ENCODE measurements at regions not wholly inside any gene's neighbourhood (a gene's known extent, or its start where the extent isn't known, plus 50 kb on each side); places are given as distances from the start of the nearest gene placed in this dataset.
A peak's percentile ranks its signal among the peaks of the same experiment; 100 is the strongest.

DNA sequence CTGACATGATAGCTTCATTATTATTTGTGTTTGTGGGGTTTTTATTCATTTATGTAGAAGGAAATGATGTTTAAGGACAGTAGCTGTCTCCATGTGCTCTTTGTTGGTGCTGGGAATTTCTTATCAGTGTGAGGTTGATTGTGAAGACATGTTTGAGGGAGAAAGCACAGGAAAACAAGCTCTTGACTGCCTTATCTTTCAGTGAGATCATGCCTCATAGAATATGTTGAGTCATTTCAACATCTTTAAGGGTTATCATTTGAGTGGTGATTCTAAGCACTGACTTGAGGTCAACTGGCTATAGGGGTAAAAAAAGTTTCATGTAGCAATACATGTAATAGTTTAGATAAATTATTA is 405.1 kb upstream of the ADAMTS5 start:
- H3K27ac ChIP-seq = no peak overlapping the region
- no peak for ATAC-seq (replicated peaks in 6 of 8)

GRCh38 chr21:27371115-27371974 is 404.5 kb upstream of the ADAMTS5 start:
- no peak overlapping the region for H3K4me3 ChIP-seq
- H3K4me1 ChIP-seq (replicated peaks in 1 of 2) = no peaks in the 10 kb centered on the region
- in situ Hi-C loops (cut with MboI; ENCODE audit: low pct_unique_long_range_greater_than_20kb in 2 of 9, low sequenced_read_pairs in 9 of 9, unreplicated experiment in 9 of 9) = no loop called here
- WGBS, 10 experiments = 40 to 100% (median 82%) methylated on average over 1 to 5 of the region's 5 CpGs
- no peak for ATAC-seq (replicated peaks in 6 of 8)
- H3K27ac ChIP-seq = no peak overlapping the region

More for the DNA sequence above, 405.1 kb upstream of the ADAMTS5 start:
- in situ Hi-C loops (cut with MboI; ENCODE audit: low pct_unique_long_range_greater_than_20kb in 2 of 9, low sequenced_read_pairs in 9 of 9, unreplicated experiment in 9 of 9) = no loop called here
- Histone ChIP-seq H3K4me1 (replicated peaks in 1 of 2) (no peaks in the 10 kb centered on the region), H3K4me3 (no peak overlapping the region)

DNA sequence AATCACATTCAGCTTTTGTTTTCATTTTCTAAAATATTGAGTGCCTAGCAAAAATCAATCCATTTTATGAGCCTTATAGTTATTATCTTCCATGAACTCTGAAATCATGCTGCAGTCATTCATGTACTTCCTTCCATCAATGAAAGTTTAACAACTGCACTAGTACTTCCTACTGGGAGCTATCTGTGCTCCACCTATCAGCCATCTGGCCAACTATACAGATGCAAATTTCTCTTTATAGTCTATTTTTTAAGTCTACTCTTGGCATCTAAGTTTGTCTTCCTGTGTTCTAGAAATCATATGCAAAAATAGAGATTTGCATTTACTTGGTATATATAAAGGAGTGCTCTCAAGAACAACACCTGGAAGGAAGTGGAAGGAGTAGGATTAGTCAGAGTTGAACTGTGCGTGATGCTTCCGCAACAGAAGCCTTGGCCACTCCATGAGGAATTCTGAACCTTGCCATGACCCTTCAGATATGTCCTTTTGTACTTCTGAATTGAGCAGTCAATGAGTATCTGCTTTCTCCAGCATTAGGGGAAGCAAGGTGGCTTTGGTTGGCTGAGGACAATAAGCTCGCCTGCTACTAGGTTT is 403.2 kb upstream of the ADAMTS5 start:
- H3K4me3 ChIP-seq = no peak overlapping the region
- WGBS, 10 experiments = 40 to 100% (median 80%) methylated on average over 1 to 3 of the region's 3 CpGs; no CpG with 5 or more reads in 3 of the 10 experiments
- in situ Hi-C loops (cut with MboI; ENCODE audit: low pct_unique_long_range_greater_than_20kb in 2 of 9, low sequenced_read_pairs in 9 of 9, unreplicated experiment in 9 of 9) = no loop called here
- ATAC-seq (replicated peaks in 6 of 8) = peak in 2 of 8 experiments; percentile 22 to 71
- H3K4me1 ChIP-seq (replicated peaks in 1 of 2) = no peaks in the 10 kb centered on the region
- no peak overlapping the region for H3K27ac ChIP-seq

DNA sequence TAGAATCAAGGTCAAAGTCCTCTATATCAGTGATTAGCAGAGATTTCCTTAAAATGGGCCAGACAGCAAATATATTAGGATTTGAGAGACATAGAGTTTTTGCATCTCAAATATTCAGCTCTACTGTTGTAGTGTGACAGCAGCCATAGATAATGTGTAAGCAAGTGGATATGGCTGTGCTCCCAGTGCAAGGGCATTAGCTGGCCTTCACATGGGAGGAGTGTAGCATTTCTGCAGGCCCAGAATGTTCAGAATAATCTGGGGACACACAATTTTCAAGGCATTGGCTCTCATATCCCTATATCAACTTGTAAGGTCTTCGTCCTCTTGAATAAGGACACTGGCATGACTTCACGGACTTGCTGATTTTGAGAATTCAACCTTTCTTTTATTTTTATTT is 402.3 kb upstream of the ADAMTS5 start:
- Histone ChIP-seq H3K4me3 (no peak overlapping the region), H3K4me1 (replicated peaks in 1 of 2) (no peaks in the 10 kb centered on the region), H3K27ac (no peak overlapping the region)
- no peak for ATAC-seq (replicated peaks in 6 of 8)
- WGBS, 10 experiments = 93 to 100% (median 100%) methylated on average over 1 to 2 of the region's 2 CpGs
- in situ Hi-C loops (cut with MboI; ENCODE audit: low pct_unique_long_range_greater_than_20kb in 2 of 9, low sequenced_read_pairs in 9 of 9, unreplicated experiment in 9 of 9) = no loop called here

GRCh38 chr21:27366646-27367235 is 399.9 kb upstream of the ADAMTS5 start:
- Histone ChIP-seq H3K27ac (no peak overlapping the region), H3K4me1 (replicated peaks in 1 of 2) (no peaks in the 10 kb centered on the region), H3K4me3 (no peak overlapping the region)
- in situ Hi-C loops (cut with MboI; ENCODE audit: low pct_unique_long_range_greater_than_20kb in 2 of 9, low sequenced_read_pairs in 9 of 9, unreplicated experiment in 9 of 9) = no loop called here
- 20 to 92% (median 71%) methylated on average over 1 to 3 of the region's 3 CpGs; no CpG with 5 or more reads in 1 of the 10 experiments for WGBS, 10 experiments
- peak in 2 of 8 experiments; percentile 57 to 71 for ATAC-seq (replicated peaks in 6 of 8)

DNA sequence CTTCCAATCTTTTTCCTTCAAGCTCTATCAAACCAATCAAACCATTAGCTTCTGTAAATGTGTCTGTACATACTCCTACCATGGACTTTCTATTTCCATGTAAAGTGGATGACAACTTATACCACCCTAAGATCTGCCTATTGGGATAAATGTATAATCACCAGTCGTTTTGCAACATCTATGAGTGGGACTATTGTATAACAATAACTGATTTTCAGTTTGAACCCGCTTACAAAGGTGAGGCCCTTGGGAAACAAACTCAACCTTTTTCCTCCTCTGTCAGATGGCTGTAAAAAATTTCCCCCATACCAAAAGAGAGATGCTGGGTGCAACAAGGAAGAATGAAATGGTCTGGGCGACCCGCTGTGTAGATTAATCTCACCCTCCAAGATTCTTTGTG is 399.1 kb upstream of the ADAMTS5 start:
- WGBS, 10 experiments = 40 to 100% (median 93%) methylated on average over 1 to 4 of the region's 4 CpGs; no CpG with 5 or more reads in 1 of the 10 experiments
- no peak for ATAC-seq (replicated peaks in 6 of 8)
- in situ Hi-C loops (cut with MboI; ENCODE audit: low pct_unique_long_range_greater_than_20kb in 2 of 9, low sequenced_read_pairs in 9 of 9, unreplicated experiment in 9 of 9) = no loop called here
- no peaks in the 10 kb centered on the region for H3K4me1 ChIP-seq (replicated peaks in 1 of 2)
- H3K4me3 ChIP-seq = no peak overlapping the region
- H3K27ac ChIP-seq = no peak overlapping the region

GRCh38 chr21:27365394-27365793 is 398.5 kb upstream of the ADAMTS5 start:
- in situ Hi-C loops (cut with MboI; ENCODE audit: low pct_unique_long_range_greater_than_20kb in 2 of 9, low sequenced_read_pairs in 9 of 9, unreplicated experiment in 9 of 9) = no loop called here
- Histone ChIP-seq H3K27ac (no peak overlapping the region), H3K4me3 (no peak overlapping the region), H3K4me1 (replicated peaks in 1 of 2) (no peaks in the 10 kb centered on the region)
- no peak for ATAC-seq (replicated peaks in 6 of 8)

DNA sequence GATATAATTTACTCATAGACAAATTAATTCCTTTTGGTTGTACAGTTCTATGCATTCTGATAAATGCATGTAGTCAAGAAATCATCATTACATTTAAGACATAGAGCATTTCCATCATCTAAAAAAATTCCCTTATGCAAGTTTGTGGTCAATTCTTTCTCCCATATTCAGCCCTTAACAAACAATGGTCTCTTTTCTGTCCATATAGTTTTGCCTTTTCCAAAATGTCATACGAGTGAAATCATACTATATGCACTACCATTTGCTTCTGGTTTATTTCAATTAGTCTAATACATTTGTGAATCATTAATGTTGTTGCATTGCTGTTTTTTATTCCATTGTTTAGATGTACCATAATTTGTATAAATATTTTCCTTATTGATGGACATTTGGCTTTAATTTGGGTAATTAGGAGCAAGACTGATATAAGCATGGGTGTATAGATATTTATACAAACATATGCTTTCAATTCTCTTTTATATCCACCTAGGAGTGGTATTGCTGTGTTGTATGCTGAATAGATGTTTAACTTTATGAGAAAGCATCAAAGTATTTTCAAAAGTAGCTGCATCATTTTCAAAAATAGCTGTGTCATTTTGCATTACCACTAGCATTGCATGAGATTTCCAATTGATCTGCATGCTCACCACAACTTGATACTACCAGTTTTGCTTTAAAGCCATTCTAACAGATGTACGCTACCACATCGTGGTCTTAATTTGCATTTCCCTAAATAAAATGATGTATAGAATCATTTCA is 397.0 kb upstream of the ADAMTS5 start:
- no peaks in the 10 kb centered on the region for H3K4me1 ChIP-seq (replicated peaks in 1 of 2)
- H3K27ac ChIP-seq = no peak overlapping the region
- ATAC-seq (replicated peaks in 6 of 8) = peak in 3 of 8 experiments; percentile 47 to 68 (median 57)
- 4 to 91% (median 86%) methylated on average over 2 to 3 of the region's 3 CpGs for WGBS, 10 experiments
- no peak overlapping the region for H3K4me3 ChIP-seq
- in situ Hi-C loops (cut with MboI; ENCODE audit: low pct_unique_long_range_greater_than_20kb in 2 of 9, low sequenced_read_pairs in 9 of 9, unreplicated experiment in 9 of 9) = no loop called here

- Histone ChIP-seq H3K27ac (no peak overlapping the region), H3K4me3 (no peak overlapping the region), H3K4me1 (replicated peaks in 1 of 2) (no peaks in the 10 kb centered on the region)
- 70 to 100% (median 94%) methylated on average over 1 of the region's 1 CpG; no CpG with 5 or more reads in 4 of the 10 experiments for WGBS, 10 experiments
- no peak for ATAC-seq (replicated peaks in 6 of 8)
- in situ Hi-C loops (cut with MboI; ENCODE audit: low pct_unique_long_range_greater_than_20kb in 2 of 9, low sequenced_read_pairs in 9 of 9, unreplicated experiment in 9 of 9) = no loop called here
Measured at GRCh38 chr21:27362249-27362648, 395.4 kb upstream of the ADAMTS5 start.

- no peak overlapping the region for H3K27ac ChIP-seq
- no peaks in the 10 kb centered on the region for H3K4me1 ChIP-seq (replicated peaks in 1 of 2)
- ATAC-seq (replicated peaks in 6 of 8) = no peak
- in situ Hi-C loops (cut with MboI; ENCODE audit: low pct_unique_long_range_greater_than_20kb in 2 of 9, low sequenced_read_pairs in 9 of 9, unreplicated experiment in 9 of 9) = no loop called here
- H3K4me3 ChIP-seq = no peak overlapping the region
Measured at GRCh38 chr21:27359141-27359540, 392.3 kb upstream of the ADAMTS5 start.

GRCh38 chr21:27352885-27353284 is 386.0 kb upstream of the ADAMTS5 start:
- Histone ChIP-seq H3K27ac (no peak overlapping the region), H3K4me1 (replicated peaks in 1 of 2) (no peaks in the 10 kb centered on the region), H3K4me3 (no peak overlapping the region)
- in situ Hi-C loops (cut with MboI; ENCODE audit: low pct_unique_long_range_greater_than_20kb in 2 of 9, low sequenced_read_pairs in 9 of 9, unreplicated experiment in 9 of 9) = no loop called here
- ATAC-seq (replicated peaks in 6 of 8) = no peak

GRCh38 chr21:27346041-27346448 is 379.2 kb upstream of the ADAMTS5 start:
- ATAC-seq (replicated peaks in 6 of 8) = peak in 2 of 8 experiments; percentile 60 to 73
- Histone ChIP-seq H3K27ac (no peak overlapping the region), H3K4me1 (replicated peaks in 1 of 2) (no peaks in the 10 kb centered on the region), H3K4me3 (no peak overlapping the region)
- in situ Hi-C loops (cut with MboI; ENCODE audit: low pct_unique_long_range_greater_than_20kb in 2 of 9, low sequenced_read_pairs in 9 of 9, unreplicated experiment in 9 of 9) = no loop called here
- 0 to 96% (median 78%) methylated on average over 1 to 2 of the region's 2 CpGs; no CpG with 5 or more reads in 1 of the 10 experiments for WGBS, 10 experiments

DNA sequence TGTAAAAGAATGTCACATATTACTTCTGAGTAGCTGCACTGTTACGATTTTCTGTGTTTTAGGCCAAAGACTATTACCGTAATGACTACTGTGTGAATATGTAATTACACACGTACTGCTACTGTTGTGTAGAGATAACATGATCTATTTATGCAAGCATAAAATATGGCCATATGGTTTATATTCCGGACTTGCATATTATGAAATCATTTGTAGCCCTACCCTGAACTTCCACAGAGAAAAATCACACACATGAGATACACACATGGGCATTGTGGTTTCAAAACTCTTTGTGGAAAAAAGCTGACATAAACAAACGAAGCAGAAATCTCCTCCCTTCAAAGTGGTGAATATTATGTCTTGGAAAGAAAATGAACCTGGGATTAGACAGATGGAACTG is 373.0 kb upstream of the ADAMTS5 start:
- Histone ChIP-seq H3K4me3 (no peak overlapping the region), H3K4me1 (replicated peaks in 1 of 2) (no peaks in the 10 kb centered on the region), H3K27ac (no peak overlapping the region)
- in situ Hi-C loops (cut with MboI; ENCODE audit: low pct_unique_long_range_greater_than_20kb in 2 of 9, low sequenced_read_pairs in 9 of 9, unreplicated experiment in 9 of 9) = no loop called here
- ATAC-seq (replicated peaks in 6 of 8) = peak in 4 of 8 experiments; percentile 25 to 99 (median 72)
- 0 to 94% (median 52%) methylated on average over 1 to 5 of the region's 5 CpGs for WGBS, 10 experiments

Data from motor neuron (in vitro differentiated cells).